HS-5 (cell line): ENCODE measurements at regions not wholly inside any gene's neighbourhood (a gene's known extent, or its start where the extent isn't known, plus 50 kb on each side); places are given as distances from the start of the nearest gene placed in this dataset.
"Not testable (repeated sequence)": the region's sequence is repeated elsewhere in the genome, so short reads cannot be mapped to it uniquely, and the experiment has no call there.

Experiments
- DNase-seq: peaks from one replicate; pipeline ENCODE4 v3.0.0-alpha.2; 2012; ENCODE audit warnings: low read depth

DNA sequence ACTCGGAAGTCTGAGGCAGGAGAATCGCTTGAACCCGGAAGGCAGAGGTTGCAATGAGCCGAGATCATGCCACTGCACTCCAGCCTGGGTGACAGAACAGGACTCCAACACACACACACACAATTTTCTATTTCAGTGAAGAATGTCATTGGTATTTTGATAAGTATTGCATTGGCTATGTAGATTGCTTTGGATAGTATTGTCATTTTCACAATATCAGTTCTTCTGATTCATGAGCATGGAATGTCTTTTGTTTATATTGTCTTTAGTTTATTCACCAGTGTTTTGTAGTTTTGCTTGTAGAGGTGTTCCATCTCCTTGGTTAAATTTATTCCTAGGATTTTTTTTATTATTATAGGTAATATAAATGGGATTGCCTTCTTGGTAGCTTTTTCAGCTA lies 693.4 kb upstream of the SYT4 start:
- no peak for DNase-seq

DNA sequence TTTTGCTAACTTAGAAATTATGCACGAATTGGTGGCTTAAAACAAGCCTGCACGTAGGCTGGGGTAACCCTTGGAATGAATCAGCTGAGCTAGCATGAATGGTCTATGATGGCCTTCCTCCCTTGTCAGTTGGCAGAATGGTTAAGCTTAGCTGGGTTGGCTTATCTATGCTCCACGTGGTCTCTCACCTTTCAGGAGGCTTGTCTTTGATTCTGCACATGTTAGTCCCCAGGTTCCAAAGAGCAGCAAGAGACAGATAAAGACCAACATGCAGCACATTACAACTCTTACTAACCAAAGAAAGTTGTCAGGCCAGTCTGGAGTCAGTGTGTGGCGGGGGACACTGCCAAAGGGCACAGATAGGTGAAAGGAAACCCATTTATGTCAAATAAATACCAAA lies 700.9 kb upstream of the SYT4 start:
- DNase-seq: no peak

DNA sequence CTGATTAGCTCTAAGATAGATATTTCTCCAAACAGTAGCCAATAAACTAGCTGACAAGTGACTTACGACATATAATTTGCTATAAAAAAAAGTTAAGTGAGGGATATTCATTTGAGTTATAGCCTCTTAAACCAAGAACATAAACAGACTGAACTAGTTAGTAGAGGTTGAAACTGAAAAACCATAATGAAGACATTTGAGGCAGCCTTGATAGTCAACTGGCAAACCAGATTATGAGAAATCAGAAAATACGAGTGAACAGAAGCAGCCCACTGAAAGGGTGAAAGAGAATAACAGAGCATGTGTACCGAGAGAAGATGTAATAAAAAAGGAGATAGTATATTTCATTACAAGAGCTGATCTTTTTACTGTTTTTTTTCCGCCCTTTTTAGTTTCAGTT lies 698.1 kb upstream of the SETBP1 start:
- DNase-seq: no peak

DNA sequence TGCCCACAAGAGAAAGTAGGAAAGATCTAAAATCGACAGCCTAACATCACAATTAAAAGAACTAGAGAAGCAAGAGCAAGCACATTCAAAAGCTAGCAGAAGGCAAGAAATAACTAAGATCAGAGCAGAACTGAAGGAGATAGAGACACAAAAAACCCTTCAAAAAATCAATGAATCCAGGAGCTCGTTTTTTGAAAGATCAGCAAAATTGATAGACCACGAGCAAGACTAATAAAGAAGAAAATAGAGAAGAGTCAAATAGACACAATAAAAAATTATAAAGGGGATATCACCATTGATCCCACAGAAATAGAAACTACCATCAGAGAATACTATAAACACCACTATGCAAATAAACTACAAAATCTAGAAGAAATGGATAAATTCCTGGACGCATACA lies 693.6 kb upstream of the SETBP1 start:
- DNase-seq: not testable (repeated sequence)

DNA sequence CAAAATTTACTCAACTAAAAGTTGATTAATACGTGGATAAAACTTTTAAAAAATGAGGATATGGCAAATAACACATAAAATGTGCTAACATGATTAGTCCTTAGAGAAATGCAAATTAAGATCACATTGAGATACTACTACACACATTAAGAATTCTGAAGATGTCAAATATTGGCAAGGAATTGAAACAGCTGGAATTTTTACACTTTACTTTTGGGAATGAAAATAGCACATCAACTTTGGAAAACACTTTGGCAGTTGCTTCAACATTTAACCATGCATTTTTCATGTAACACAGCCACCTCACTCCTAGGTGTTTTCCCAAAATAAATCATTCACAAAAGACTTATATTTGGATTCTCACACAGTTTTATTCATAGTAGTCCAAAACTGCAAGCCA lies 687.9 kb upstream of the SETBP1 start:
- DNase-seq: no peak

DNA sequence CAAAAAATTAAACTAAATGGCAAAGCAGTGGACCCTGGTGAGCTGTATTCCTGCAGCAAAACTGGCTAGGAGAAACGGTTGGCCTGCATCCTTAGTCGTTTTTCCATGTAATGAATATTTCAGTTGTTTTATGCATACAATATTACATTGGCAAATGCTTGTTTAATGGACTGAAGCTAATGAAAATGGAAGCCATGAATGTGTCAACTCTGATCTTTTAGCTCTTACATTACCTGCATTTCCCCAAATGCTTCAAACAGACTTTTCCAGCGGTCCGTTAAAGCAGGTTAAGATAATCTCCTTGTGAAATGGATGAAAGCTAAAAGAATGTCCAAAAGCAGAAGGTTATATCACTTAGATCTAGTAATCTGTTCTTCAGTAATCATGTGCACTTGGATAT lies 686.3 kb upstream of the SETBP1 start:
- DNase-seq: no peak

DNA sequence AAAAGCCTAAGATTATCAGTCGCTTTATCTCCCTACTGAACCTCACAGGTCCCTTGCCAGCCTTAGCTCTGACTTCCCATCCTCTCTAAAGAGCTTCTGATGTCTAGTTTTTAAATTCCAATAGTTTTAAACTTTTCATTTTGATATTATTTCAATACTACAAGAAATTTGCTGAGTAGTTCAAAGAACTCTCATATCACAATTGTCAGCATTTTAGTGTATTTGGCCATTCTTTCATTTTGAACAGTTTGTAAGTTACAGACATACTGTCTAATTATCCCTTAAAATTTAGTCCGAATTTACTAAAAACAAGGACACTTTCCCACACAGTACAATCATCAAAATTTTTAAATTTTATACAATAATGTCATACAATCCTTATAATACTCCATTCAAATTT lies 666.8 kb upstream of the SETBP1 start:
- DNase-seq: no peak

DNA sequence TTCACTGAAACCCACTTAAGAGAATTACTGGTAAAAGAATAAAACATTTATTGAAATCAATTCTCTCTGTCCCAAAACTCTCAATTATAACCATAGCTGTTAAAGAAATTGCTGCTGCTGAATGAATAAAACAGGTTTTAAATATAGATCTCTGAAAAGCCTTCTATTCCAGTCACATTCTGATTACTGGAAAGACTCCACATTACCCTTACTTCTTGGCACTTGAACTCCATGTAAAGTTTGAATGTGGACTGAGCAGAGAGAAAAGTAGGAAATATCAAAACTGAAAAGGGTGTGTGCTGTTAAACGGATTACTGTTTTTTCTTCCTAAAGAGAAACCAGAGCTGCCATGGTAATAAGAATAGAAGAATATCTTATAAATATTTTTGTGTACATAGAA lies 655.3 kb upstream of the SETBP1 start:
- DNase-seq: no peak

DNA sequence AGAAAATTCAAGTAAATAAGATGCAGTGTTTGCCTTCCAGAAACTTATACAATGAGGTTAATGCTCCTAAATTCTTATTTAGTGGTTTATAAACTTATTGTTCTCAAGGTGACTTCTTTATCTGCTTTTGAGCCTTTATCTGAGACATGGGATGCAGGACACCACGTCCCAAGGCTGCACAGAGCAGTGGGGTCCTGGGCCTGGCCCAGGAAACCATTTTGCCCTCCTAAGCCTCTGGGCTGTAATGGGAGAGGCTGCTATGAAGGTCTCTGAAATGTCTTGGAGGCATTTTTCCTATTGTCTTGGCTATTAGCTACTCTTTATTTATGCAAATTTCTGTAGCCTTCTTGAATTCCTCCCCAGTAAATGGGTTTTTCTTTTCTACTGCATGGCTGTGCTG lies 652.6 kb upstream of the SETBP1 start:
- no peak for DNase-seq

DNA sequence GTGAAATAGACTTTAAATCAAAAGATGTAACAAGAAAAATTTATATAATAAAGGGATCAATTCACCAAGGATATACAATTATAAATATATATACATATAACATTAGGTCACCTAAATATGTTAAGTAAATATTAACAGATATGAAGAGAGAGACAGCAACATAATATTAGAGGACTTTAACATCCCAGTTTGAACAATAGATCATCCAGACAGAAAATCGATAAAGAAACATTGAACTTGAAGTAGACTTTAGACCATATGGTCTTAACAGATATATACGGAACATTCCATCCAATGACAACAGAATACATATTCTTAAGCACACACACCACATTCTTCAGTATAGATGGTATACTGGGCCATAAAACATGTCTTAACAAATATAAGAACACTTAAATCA lies 649.6 kb upstream of the SETBP1 start:
- no peak for DNase-seq

DNA sequence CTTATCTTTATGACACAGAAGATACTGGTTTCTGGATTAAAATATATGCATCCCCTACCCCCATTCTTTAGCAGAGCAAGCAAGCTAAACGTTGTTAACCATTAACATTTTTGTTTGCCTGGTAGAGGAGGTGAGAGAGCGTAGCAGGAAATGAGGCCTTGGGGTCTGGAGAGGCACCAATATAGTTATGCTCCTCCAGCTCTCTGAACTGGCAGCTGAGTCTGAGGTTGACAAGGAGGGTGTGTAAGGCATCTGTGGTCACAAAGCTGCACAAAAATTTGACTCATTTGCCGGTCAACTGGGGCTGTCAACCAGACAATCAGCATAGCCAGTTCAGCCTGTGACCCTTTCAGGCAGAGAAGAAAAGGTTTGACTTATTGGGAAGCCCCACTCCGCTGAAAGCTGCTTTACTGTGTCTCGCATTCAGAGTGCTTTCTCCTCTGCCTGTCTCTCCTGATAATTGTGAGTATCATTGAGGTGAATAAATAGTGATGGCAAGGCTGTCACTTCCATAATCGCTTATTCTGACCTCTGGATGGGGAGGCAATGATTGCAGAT lies 647.5 kb upstream of the SETBP1 start:
- DNase-seq: no peak

DNA sequence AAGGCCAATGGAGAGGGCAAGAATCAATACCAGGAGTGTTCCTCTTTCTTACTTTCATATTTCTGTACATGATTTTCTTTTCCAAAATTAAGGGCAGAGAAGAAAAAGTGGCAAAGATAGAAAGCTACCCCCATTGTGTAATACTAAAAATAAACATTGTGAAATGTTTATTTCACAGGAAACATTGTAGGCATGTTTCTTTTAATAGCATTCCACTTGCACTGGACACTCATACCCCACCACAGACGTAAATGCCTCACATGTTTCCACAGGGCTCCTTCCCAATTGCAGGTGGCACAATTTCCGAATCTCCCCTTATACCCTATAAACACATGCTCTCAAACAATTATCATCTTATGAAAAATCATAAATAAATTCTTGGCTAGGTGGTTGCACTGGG lies 645.1 kb upstream of the SETBP1 start:
- DNase-seq: no peak

DNA sequence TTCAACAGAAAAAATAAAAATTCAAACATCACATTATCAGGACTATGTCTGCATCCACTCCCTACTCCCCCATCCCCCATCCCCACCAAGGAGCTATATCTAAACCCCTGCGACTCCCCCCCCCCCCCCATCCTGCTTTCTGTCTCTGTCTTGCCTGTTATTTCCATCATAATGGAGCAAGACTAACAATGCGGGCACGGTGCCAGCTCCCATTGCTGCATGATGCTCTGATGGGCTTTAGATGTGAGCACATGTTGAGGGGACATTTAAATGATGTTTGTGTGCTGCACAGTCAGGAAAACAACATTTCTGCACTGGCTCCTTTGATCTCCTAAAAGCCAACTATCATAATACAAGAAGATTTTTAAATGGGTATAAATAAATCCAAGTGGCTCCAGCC lies 644.2 kb upstream of the SETBP1 start:
- DNase-seq: no peak

DNA sequence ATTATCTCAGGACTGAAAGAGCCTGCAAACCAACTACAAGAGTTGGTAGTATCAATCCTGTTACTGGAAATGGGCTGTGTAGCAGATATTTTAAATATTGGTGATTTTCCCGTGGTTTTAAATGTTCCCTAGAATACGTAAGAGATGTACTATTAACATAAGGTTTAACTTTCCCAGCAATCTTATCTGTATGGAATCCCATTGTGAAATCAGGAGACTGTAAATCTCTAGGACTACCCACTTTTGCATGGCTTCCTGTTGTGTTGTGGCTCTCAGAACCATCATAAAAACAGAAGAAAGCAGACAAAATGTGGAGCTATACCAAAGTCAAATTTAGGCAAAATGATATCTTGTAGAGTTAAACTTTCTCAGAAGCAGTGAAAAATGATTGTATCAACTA lies 641.5 kb upstream of the SETBP1 start:
- no peak for DNase-seq

DNA sequence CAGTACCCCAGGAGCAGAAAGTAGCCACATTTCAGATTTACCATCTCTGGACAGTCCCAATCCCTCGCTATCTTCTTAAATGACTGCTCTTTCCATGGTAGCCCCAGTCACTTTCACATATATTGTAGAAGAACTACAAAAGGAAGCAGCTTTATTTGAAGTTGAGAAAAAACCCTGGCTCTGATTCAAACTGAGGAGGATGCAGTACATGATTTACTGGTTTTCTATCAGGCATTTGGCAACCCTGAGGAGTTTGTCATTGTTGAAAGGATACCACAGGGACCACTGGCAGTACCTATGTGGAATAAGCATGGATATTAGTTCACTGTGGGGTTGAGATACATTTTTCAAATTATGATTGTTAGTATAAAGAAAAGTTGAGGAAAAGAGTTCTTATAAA lies 640.9 kb upstream of the SETBP1 start:
- no peak for DNase-seq

DNA sequence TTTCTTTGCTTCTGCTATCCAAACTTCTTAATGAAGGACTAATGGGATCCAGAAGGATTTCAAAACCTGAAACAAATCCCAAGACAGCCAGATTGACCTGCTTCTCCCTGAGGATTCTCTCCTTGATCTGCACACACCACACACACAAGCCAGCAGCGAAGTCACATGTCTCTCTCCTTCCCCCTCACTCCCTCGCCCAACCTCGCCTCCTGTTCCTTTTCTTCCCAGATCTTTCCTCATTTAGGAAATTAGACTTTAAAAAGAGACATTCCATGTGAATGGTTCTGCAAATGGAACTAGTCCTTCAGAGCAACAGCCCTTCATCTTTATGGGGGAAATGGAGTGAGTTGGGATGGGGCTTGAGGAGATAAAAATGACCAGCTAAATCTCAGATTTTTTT lies 639.1 kb upstream of the SETBP1 start:
- DNase-seq: no peak

DNA sequence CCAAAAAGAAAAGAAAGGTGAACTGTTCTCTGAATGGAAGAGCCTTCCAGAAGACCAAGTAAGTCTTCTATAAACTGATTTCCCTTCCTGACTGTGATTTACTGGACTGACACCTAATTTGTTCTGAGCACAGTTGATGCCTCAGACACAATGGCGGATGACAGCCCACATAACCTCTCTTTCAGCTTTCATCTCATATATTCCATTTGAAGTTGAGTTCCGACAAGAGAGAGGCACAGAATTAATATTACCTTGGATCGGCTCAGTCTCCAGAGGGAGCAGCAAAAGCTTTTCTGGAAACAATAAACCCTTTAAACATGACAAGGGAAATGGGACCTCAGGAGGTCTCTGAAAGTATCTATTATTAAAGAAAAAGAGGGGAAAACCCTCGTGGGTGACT lies 638.7 kb upstream of the SETBP1 start:
- DNase-seq: no peak

DNA sequence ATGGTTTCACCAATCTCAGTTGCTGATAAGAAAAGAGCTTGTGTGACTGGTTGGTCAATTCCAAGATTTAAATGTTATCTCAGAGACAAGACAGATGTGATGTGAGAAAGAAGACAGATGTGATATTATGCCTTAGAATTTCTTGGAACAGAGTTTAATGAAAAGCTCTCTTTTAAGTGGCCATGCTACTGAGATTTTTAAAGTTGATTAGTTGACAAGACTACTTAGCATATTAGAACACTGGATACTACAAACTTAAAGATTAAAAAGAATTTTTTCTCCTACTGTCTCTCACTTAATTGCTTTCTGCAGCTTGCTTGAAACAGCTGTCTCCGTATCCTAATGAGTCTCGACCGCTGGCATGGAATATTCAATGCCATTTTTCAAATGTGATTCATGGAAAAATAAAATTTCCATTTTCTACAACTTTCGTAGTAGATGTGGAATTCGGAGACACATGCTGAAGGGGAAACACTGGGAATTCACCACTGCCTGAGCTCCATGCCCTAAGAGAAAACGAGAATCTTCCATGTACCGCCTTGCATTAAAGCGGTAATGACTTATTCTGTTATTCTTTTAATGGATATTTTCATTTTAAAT lies 634.2 kb upstream of the SETBP1 start:
- DNase-seq: no peak

DNA sequence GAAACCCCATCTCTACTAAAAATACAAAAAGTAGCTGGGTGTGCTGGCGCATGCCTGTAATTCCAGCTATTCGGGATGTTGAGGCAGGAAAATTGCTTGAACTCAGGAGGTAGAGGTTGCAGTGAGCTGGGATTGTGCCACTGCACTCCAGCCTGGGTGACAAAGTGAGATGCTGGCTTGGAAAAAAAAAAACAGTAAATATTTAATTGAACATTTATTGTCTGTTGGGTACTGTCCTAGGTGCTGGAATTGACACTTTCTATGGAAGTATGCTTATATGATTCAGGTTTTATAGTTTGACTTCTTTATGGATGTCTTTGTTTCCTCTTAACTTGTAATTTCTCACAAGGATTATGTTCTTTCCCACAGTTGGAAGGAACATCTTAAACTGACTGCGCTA lies 633.1 kb upstream of the SETBP1 start:
- no peak for DNase-seq

DNA sequence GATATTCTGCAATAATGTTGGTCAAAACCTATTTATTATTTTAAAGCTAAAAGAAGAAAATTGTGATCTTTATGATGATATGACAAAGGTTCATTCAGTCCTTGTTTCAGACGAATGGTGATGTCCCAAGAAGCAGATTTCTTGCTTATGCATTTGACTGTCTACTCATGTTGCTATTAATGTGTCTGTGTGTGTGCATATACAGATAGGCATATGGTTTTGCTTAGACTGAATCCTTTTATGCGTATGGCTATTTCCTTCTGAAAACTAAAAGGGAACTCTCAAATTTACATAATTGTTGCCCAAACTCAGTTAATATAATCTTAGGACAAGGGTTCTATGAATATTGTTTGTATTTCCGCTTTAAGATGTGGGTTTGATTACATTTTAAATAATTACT lies 632.3 kb upstream of the SETBP1 start:
- DNase-seq: no peak

DNA sequence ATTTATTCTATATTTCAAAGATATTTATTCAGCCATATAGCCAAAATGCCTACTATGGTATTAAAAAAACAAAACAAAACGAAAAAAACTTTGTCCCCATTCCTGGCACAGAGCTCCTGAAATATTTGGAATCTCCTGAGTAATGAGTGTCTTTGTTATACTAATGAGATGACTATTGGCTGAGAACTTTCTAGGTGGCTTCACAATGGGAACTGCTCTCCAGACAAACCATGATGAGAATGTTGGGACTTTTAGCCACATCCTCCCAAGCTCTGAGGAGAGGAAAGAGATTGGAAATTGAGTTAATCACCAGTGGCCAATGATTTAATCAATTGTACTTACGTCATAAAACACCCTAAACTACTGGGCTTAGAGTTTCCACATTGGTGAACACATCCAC lies 631.8 kb upstream of the SETBP1 start:
- no peak for DNase-seq

DNA sequence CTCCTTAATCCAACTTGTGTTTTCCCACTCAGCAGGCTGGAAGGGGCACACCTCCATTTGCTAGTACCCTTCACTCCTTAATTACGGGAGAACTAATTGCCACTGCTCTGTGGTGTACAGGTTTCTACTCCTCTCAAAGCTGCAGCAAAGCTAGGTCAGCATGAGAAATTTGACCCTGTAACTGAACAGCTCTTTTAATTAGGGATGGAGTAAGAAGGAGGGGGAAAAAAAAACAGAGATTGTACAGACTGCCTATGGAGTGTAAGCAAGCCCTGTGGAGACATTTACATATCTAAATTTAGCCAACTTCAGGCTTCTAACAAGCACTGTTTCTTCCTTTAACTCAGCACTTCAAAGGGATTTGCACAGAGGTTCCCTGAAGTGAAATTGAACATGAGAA lies 629.7 kb upstream of the SETBP1 start:
- DNase-seq: no peak

DNA sequence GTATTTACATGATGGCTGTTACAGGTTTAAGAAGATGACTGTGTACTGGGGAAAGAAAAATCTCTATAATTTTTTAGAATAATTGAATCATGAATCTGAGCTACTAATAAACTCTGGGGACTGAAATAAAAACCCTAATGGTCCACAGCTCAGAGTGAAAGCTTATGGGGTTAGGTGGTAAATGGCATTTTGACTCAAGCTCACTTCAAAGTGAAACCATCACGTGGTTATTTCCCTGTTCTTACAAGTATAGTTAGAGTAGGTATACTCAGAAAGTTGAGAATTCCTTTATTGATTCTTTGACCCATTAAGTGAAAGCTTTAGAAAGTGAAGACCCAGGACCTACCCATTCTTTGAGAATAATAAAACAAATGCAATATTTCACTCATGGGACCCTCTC lies 626.2 kb upstream of the SETBP1 start:
- DNase-seq: no peak

DNA sequence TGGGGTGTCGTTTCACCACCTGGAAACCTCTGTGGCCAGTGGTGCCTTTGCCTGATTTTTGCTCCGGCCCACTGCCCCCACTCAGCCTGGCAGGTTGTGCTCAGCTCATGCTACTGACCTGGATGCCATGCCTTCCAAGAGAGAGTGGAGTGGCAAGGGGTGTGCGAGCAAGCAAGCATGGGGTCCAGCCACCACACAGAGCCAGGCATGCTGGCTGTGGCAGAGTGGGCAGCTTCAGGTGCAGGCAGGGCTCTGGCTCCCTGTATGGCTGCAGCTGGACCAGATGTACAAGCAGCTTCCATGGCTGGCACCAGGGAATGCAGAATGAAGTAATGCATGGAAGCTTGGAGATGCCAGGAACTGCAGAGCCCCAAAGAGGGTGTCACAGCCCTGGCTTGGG lies 620.5 kb upstream of the SETBP1 start:
- DNase-seq: no peak

DNA sequence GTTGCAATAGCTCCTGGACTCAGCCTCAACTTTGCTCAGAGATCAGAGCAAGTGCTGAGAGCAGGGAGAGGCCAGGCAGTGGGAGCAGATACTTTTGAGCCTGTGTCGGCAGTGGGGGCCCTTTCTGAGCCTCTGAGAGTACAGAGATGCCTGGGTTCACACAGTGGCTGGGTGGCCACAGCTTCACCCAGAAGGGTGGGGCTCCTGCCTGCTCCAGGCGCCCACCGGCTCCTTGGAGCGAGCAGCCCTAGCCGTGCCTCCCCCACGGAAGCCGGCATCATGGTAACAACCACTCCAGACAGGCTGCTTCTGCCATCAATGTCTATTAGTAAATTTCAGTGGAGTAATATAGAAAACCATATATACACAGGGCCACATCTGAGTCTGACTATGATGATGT lies 619.2 kb upstream of the SETBP1 start:
- DNase-seq: no peak
